Neuronal stem cell (in vitro differentiated cells): ENCODE measurements at regions not wholly inside any gene's neighbourhood (a gene's known extent, or its start where the extent isn't known, plus 50 kb on each side); places are given as distances from the start of the nearest gene placed in this dataset.

Source experiments
- DNase-seq: peaks from one replicate; pipeline ENCODE4 v3.0.0-alpha.2; 2013; ENCODE audit warnings: low spot score
- H2AFZ ChIP-seq: one replicate; pipeline ENCODE4 v1.6.1; 2013; ENCODE audit warnings: mild to moderate bottlenecking, low read length, inconsistent platforms
- H2AK5ac ChIP-seq: 2 replicates; pipeline ENCODE4 v1.6.1; 2013; ENCODE audit warnings: low read depth, mild to moderate bottlenecking, inconsistent platforms, low read length, moderate library complexity, mixed read lengths
- H2BK120ac ChIP-seq: 2 replicates; pipeline ENCODE4 v1.6.1; 2013; ENCODE audit warnings: low read depth, mild to moderate bottlenecking, inconsistent platforms, low read length, moderate library complexity, mixed read lengths
- H2BK12ac ChIP-seq: one replicate; pipeline ENCODE4 v1.6.1; 2013; ENCODE audit warnings: low read length, inconsistent platforms
- H2BK15ac ChIP-seq: 2 replicates; pipeline ENCODE4 v1.6.1; 2013; ENCODE audit warnings: mild to moderate bottlenecking, low read length, inconsistent platforms, mixed read lengths
- H2BK5ac ChIP-seq: one replicate; pipeline ENCODE4 v1.6.1; 2013; ENCODE audit warnings: inconsistent platforms, mild to moderate bottlenecking, low read length, moderate library complexity
- H3K14ac ChIP-seq: one replicate; pipeline ENCODE4 v1.6.1; 2013; ENCODE audit warnings: low read length, inconsistent platforms
- H3K18ac ChIP-seq: 2 replicates; pipeline ENCODE4 v1.6.1; 2013; ENCODE audit warnings: low read length, inconsistent platforms
- H3K23ac ChIP-seq: 2 replicates; pipeline ENCODE4 v1.6.1; 2013; ENCODE audit warnings: low read depth, mild to moderate bottlenecking, mixed read lengths, low read length, inconsistent platforms; ENCODE audit not compliant: poor library complexity
- H3K27ac ChIP-seq: replicated peaks from 3 replicates; pipeline ENCODE4 v1.5.1; 2013; ENCODE audit warnings: low read length, inconsistent platforms
- H3K27me3 ChIP-seq, 3 experiments: 2 replicates each; pipeline ENCODE4 v1.6.1; 2013; ENCODE audit warnings: low read length in 3 of 3, mild to moderate bottlenecking in 2 of 3, inconsistent platforms in 1 of 3, low read depth in 1 of 3, mixed read lengths in 1 of 3, moderate library complexity in 1 of 3; ENCODE audit not compliant: control insufficient read depth in 3 of 3, insufficient read depth in 3 of 3
- H3K36me3 ChIP-seq, 2 donors: replicated peaks in 1 of 2; 2 replicates each; pipeline ENCODE4 v1.6.1; 2013; ENCODE audit warnings: low read length in 2 of 2; ENCODE audit not compliant: control insufficient read depth in 2 of 2, insufficient read depth in 2 of 2
- H3K4ac ChIP-seq: 2 replicates; pipeline ENCODE4 v1.6.1; 2013; ENCODE audit warnings: inconsistent platforms, mild to moderate bottlenecking, low read length, moderate library complexity
- H3K4me1 ChIP-seq, 2 donors: 1 replicate in 1 of 2; 2 replicates in 1 of 2; pipeline ENCODE4 v1.6.1; 2013; ENCODE audit warnings: low read length in 2 of 2, low read depth in 1 of 2; ENCODE audit not compliant: control insufficient read depth in 2 of 2, insufficient read depth in 1 of 2
- H3K4me2 ChIP-seq: one replicate; pipeline ENCODE4 v1.6.1; 2013; ENCODE audit warnings: mild to moderate bottlenecking, low read length, inconsistent platforms; ENCODE audit not compliant: insufficient read depth, poor library complexity, severe bottlenecking
- H3K4me3 ChIP-seq, 2 donors: 2 replicates each; pipeline ENCODE4 v1.5.1; 2013; ENCODE audit warnings: low read length in 2 of 2, mild to moderate bottlenecking in 2 of 2, inconsistent platforms in 1 of 2, moderate library complexity in 1 of 2
- H3K79me1 ChIP-seq: one replicate; pipeline ENCODE4 v1.6.1; 2013; ENCODE audit warnings: low read depth, mild to moderate bottlenecking, inconsistent platforms, low read length, moderate library complexity
- H3K9ac ChIP-seq: one replicate; pipeline ENCODE4 v1.6.1; 2013; ENCODE audit warnings: mild to moderate bottlenecking, low read depth, low read length, inconsistent platforms; ENCODE audit not compliant: poor library complexity
- H3K9me3 ChIP-seq, 2 donors: replicated peaks in 1 of 2; 2 replicates each; pipeline versions ENCODE3 to v1.6.1; 2013; ENCODE audit warnings: low read length in 2 of 2, mild to moderate bottlenecking in 2 of 2, inconsistent platforms in 1 of 2, low read depth in 1 of 2, mixed read lengths in 1 of 2, moderate library complexity in 1 of 2; ENCODE audit not compliant: control insufficient read depth in 2 of 2, insufficient read depth in 1 of 2
- H4K8ac ChIP-seq: one replicate; pipeline ENCODE4 v1.6.1; 2013; ENCODE audit warnings: low read depth, mild to moderate bottlenecking, inconsistent platforms, low read length, moderate library complexity
- H4K91ac ChIP-seq: one replicate; pipeline ENCODE4 v1.6.1; 2013; ENCODE audit warnings: low read length, low read depth, mild to moderate bottlenecking, inconsistent platforms; ENCODE audit not compliant: poor library complexity
- WGBS, 2 donors: extraction: QIAGEN DNeasy Blood & Tissue Kit; methylation state at CpG; one replicate each; pipeline ENCODE4 v1.1.7; 2013; ENCODE audit warnings: missing lambda C conversion rate in 2 of 2, mixed read lengths in 1 of 2; ENCODE audit not compliant: insufficient read length in 2 of 2, insufficient replicate concordance in 1 of 2; ENCODE audit errors: extremely low coverage in 2 of 2; 5-methylcytosine and 5-hydroxymethylcytosine counted together

GRCh38 chr5:123754908-123755307 is 242.9 kb downstream of the CSNK1G3 start:
- Histone ChIP-seq H4K91ac (no peak overlapping the region), H3K9ac (no peak overlapping the region), H2BK12ac (no peak overlapping the region), H3K4me2 (no peak overlapping the region), H3K4me1 (peaks cover 6 to 25% of the 10 kb centered on the region in 2 donors), H3K27ac (no peak overlapping the region), H3K79me1 (no peaks in the 10 kb centered on the region), H3K27me3 (no peaks in the 10 kb centered on the region), H3K23ac (no peak overlapping the region), H3K4me3 (peak overlapping the region in 1 of 2 donors; percentile 2), H2BK5ac (no peak overlapping the region), H2BK15ac (no peak overlapping the region), H2AFZ (peak overlapping the region; percentile 19), H2AK5ac (no peak overlapping the region), H4K8ac (no peak overlapping the region), H3K18ac (no peak overlapping the region), H3K14ac (no peak overlapping the region), H3K36me3 (no peaks in the 10 kb centered on the region), H2BK120ac (no peak overlapping the region), H3K4ac (no peak overlapping the region), H3K9me3 (peaks cover 0 to 17% of the 10 kb centered on the region in 2 donors)
- no CpG with 5 or more reads among the region's 3 CpGs for WGBS, 2 donors
- no peak for DNase-seq

- peak overlapping the region; percentile 19 for H2AFZ ChIP-seq
- peaks cover 0 to 13% of the 10 kb centered on the region in 2 donors for H3K9me3 ChIP-seq
- no peaks in the 10 kb centered on the region for H3K79me1 ChIP-seq
- no peak overlapping the region for H3K14ac ChIP-seq
- no peak overlapping the region for H2BK12ac ChIP-seq
- H3K18ac ChIP-seq: no peak overlapping the region
- no peaks in the 10 kb centered on the region for H3K27me3 ChIP-seq
- H3K23ac ChIP-seq: no peak overlapping the region
- H3K4ac ChIP-seq: no peak overlapping the region
- no peak overlapping the region for H3K27ac ChIP-seq
- no peak overlapping the region for H2AK5ac ChIP-seq
- H3K4me2 ChIP-seq: no peak overlapping the region
- H3K4me3 ChIP-seq: no peak overlapping the region
- no peak overlapping the region for H4K8ac ChIP-seq
- no peak overlapping the region for H2BK15ac ChIP-seq
- H4K91ac ChIP-seq: no peak overlapping the region
- WGBS, 2 donors: no CpG with 5 or more reads among the region's 4 CpGs
- no peak overlapping the region for H3K9ac ChIP-seq
- no peaks in the 10 kb centered on the region for H3K36me3 ChIP-seq
- H2BK5ac ChIP-seq: no peak overlapping the region
- peaks cover 6 to 25% of the 10 kb centered on the region in 2 donors for H3K4me1 ChIP-seq
- no peak for DNase-seq
- no peak overlapping the region for H2BK120ac ChIP-seq
These were observed 242.2 kb downstream of the CSNK1G3 start for GRCh38 chr5:123753937-123754891.

DNA sequence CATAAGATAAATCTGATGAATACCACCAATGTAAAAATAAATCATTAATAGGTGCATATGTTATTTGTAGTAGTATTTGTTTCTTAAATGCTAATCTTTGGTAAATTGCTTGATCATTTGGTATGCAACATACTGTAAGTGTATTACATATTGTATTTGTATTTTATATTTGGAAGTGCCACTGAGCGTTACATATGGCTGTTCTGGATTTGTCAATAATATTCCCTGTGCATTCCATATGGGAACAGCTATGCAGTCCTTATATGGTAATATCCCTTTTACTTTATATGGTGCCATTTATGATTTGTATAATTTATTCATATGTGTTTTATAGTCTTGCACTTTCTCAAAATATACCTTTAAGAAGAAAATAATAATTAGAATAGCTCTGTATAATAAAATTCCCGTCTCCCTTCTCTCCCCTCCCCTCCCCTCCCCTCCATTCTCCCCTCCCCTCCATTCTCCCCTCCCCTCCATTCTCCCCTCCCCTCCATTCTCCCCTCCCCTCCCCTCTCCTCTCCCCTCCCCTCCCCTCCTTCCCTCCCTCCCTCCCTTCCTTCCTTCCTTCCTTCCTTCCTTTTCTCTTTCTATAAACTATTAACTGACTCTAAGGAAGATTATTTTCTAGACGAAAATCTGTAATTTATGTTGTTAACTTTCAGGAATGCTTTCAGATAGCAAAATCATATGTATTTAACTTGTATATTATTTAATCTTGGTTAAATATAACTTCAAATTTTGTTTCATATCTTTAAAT is 241.4 kb downstream of the CSNK1G3 start:
- Histone ChIP-seq H2AFZ (no peak overlapping the region), H2BK12ac (no peak overlapping the region), H4K8ac (no peak overlapping the region), H3K4ac (no peak overlapping the region), H3K9me3 (peaks cover 0 to 5% of the 10 kb centered on the region in 2 donors), H3K4me2 (no peak overlapping the region), H3K4me1 (peaks cover 6 to 25% of the 10 kb centered on the region in 2 donors), H3K36me3 (no peaks in the 10 kb centered on the region), H2BK15ac (no peak overlapping the region), H3K14ac (no peak overlapping the region), H3K23ac (no peak overlapping the region), H2BK5ac (no peak overlapping the region), H4K91ac (no peak overlapping the region), H3K18ac (no peak overlapping the region), H3K79me1 (no peaks in the 10 kb centered on the region), H3K27me3 (no peaks in the 10 kb centered on the region), H2BK120ac (no peak overlapping the region), H3K9ac (no peak overlapping the region), H2AK5ac (no peak overlapping the region), H3K27ac (no peak overlapping the region), H3K4me3 (no peak overlapping the region)
- WGBS, 2 donors: no CpG with 5 or more reads among the region's 3 CpGs
- DNase-seq: no peak
